GM19438 (cell line): ENCODE measurements at regions not wholly inside any gene's neighbourhood (a gene's known extent, or its start where the extent isn't known, plus 50 kb on each side); places are given as distances from the start of the nearest gene placed in this dataset.

ENCODE experiments used
- ATAC-seq: cut with Tn5 transposase; IDR thresholded peaks from one replicate; pipeline ENCODE4 v1.9.1; 2021; ENCODE audit warnings: low read depth; ENCODE audit not compliant: unreplicated experiment

- peak; percentile 91 for ATAC-seq
Measured at GRCh38 chr12:4030929-4031702, 157.9 kb upstream of the PARP11 start.

- no peak for ATAC-seq
Measured at GRCh38 chr12:4027412-4027811, 154.2 kb upstream of the PARP11 start.

GRCh38 chr12:4026517-4026916, 153.3 kb upstream of the PARP11 start:
- ATAC-seq: no peak

- no peak for ATAC-seq
Measured at GRCh38 chr12:4026020-4026358, 152.8 kb upstream of the PARP11 start.

GRCh38 chr12:4025181-4026019, 152.2 kb upstream of the PARP11 start:
- ATAC-seq: no peak

- no peak for ATAC-seq
Measured at GRCh38 chr12:4024701-4025100, 151.5 kb upstream of the PARP11 start.

- ATAC-seq: no peak
Measured at GRCh38 chr12:4015225-4016091, 142.3 kb upstream of the PARP11 start.

- ATAC-seq: no peak
Measured at GRCh38 chr12:4014858-4015224, 141.6 kb upstream of the PARP11 start.

- ATAC-seq: no peak
Measured at GRCh38 chr12:4014444-4014843, 141.2 kb upstream of the PARP11 start.

- no peak for ATAC-seq
Measured at GRCh38 chr12:4012977-4013968, 140.1 kb upstream of the PARP11 start.

- ATAC-seq: no peak
Measured at GRCh38 chr12:4012073-4012472, 138.9 kb upstream of the PARP11 start.

- ATAC-seq: no peak
Measured at GRCh38 chr12:4011597-4011996, 138.4 kb upstream of the PARP11 start.

- no peak for ATAC-seq
Measured at GRCh38 chr12:4009979-4010704, 136.9 kb upstream of the PARP11 start.

GRCh38 chr12:4006743-4007142, 133.5 kb upstream of the PARP11 start:
- no peak for ATAC-seq

- no peak for ATAC-seq
Measured at GRCh38 chr12:4005851-4006430, 132.7 kb upstream of the PARP11 start.

- no peak for ATAC-seq
Measured at GRCh38 chr12:4003576-4003975, 130.4 kb upstream of the PARP11 start.

GRCh38 chr12:4002601-4003000, 129.4 kb upstream of the PARP11 start:
- ATAC-seq: no peak

GRCh38 chr12:4001841-4002240, 128.6 kb upstream of the PARP11 start:
- no peak for ATAC-seq

- no peak for ATAC-seq
Measured at GRCh38 chr12:4001031-4001430, 127.8 kb upstream of the PARP11 start.
